ENCODE measurements at regions not wholly inside any gene's neighbourhood (a gene's known extent, or its start where the extent isn't known, plus 50 kb on each side); places are given as distances from the start of the nearest gene placed in this dataset.

DNA sequence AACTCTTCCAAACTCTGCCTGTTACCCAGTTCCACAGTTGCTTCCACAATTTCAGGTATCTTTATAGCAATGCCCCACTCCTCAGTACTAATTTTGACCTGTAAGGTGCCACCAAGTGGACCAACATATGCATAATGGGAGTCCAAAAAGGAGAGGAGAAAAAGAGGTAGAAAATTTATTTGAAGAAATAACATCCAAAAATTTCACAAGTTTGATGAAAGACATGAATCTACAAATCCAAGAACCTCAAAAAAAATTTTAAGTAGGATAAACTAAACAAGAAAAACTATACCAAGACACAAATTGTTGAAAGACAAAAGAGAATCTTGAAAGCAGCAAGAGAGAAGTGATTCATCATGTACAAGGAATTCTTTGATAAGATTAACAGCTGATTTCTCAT lies 79.8 kb downstream of the BARX1 start:
- no peak for DNase-seq

DNA sequence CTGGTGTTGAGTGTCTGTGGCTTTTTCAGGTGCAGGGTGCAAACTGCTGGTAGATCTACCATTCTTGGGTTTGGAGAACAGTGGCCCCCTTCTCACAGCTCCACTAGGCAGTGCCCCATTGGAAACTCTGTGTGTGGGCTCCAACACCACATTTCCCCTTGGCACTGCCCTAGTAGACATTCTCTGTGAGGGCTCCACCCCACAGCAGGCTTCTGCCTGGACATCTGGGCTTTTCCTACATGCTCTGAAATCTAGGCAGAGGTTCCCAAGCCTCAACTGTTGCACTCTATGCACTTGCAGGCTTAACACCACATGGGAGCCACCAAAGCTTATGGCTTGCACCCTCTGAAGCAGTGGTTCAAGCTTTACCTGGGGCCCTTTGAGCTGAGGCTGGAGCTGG lies 80.9 kb downstream of the BARX1 start:
- DNase-seq, result no peak

DNA sequence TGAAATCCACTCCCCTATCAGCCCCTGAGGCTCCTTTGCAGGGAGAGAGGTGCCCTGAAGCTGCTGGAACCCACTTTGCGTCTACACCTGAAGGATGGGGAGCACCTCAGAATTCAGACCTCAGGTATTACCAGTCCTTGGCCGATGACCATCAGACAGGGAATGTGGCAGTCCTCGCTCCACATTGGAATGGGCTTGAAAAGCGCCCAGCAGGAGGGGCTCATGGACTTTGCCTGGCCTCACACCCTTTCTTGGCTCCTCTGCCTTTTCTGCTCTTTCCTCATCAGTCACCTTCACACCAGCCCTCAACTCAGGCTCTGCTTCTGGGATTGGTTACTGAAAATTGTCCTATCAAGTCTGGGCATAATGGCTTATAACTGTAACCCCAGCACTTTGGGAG lies 83.9 kb downstream of the BARX1 start:
- DNase-seq, result no peak

DNA sequence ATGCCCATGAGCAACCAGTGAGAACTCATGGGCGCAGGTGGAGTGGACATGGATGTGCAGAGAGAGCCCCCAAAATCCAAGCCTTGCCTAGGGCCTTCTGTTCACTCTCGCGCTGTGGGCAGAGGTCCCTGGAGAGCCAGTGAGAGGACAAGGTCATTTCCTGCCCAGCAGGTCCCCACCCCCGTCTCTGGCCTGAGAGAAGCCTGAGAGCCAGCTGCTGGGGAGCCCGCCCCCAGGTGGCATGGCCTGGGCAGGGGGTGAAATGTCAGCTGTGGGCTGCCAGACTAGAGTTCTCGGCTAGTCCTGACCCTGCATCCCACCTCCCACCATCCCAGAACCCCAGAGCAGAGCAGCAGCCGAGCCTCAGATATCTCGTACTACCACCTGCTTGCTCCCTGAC lies 85.3 kb downstream of the BARX1 start:
- no peak for DNase-seq

DNA sequence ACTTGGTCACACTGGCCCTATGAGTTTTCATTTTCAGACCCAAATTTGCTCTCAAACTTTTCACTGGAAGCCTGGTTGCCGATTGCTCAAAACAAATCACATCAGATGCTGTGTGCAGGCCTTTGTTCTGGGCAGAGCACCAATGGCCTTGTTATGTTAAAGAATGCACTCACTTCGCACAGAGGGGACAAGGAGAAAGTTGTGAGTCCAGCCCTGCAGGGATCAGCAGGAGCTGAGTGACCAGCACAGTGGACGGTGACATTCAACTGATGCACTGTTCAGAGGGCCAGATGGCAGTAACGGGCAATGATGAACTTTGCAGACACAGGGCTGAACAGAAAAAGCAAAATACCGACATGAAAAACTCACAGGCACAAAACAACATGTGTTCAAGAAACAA lies 86.1 kb downstream of the BARX1 start:
- no peak for DNase-seq

DNA sequence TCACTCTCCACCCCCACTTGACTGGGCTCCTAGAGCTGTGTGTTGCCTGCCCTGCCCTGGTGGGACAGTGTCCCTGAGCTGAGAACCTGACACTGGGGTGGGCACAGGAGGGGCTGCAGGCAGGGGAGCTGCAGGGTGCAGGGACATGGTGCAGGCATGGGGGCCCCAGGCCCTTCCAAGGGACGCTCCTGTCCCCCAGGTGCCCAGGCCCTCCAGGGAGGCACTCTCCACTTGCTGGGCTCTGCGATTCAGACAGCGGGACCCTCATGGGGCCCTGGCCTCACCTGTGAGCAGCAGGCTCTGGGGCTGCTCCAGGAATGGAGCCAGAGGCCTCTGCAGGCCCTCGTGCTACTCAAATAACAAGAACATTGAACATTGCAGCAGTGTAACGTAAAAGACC lies 89.4 kb downstream of the BARX1 start:
- no peak for DNase-seq

DNA sequence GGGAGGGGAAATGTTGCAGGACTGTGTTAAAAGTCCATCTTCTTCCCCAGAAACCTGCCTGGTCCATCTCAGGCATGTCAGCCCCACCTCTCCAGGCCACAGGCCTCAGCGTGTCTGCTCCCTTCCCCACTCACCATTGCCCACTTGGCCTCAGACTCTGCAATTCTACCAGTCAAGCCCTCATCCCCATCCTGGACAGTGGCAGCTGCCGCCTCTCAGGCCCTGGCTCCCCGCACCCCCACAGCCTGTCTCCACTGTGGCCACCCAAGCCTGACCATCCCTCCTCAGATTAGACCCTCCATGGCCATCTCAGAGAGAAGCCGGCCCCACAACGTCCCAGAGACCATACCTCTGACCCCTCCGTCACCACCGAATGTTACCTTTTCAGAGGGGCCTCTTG lies 89.9 kb downstream of the BARX1 start:
- no peak for DNase-seq

DNA sequence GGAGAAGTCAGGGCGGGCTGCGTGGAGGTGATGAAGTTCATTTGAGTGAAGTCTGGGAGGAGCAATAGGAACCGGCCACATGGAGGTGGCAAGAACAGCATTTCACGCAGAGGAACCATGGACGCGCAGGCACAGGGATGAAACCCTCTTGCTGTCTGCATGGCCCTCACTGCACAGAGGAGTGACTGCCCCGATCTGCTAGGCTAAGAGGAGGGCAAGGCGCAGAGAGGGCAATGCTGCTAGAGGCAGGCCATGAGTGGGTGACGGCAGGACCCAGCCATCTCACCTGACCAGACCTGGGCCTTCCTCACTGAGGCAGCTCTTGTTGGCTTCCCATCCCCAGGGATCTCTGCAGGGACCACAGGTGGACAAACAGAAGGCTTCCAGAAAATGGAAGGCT lies 90.3 kb downstream of the BARX1 start:
- no peak for DNase-seq

DNA sequence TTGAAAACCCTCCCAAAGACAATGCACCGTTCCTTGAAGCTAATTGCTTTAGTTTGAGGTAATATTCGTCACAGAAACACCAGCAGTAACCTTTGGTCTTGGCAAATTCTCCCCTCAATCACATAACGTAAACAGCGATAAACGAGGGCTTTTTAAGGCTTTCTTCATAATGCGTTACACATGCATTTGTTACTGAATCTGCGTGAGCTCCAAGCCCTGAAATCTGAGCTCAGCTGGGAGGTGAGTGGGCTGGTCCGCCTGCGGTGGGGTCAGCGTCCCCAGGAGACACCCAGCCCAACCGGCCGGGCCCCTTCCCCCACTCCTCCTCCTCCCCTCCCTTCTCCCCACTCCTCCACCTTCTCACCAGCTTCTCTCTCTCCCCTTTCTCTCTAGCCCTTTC lies 91.1 kb downstream of the BARX1 start:
- no peak for DNase-seq

DNA sequence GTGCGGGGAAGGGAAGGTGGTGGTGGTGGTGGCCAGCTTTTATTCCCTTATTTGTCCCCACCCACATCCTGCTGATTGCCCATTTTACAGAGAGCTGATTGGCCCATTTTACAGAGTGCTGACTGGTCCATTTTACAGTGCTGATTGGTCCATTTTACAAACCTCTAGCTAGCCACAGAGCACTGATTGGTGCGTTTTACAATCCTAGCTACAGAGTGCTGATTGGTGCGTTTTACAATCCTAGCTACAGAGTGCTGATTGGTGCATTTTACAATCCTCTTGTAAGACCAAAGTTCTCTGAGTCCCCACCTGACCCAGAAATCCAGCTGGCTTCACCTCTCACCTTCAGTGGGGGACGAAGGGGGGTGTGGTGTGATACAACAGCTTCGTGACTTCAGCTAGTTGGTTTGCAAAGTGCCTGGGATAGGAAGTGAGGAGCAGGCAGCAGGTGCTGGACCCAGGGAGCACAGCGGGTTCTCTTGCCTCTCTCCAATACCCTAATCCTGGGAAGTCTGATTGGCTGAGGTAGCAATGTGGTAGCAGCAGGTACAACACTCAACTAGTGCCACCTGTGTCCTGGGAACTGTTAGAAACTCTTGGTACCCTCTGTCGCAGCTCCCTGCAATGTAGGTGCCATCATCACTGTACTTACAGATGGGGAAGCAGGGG lies 92.1 kb downstream of the BARX1 start:
- DNase-seq, result no peak

DNA sequence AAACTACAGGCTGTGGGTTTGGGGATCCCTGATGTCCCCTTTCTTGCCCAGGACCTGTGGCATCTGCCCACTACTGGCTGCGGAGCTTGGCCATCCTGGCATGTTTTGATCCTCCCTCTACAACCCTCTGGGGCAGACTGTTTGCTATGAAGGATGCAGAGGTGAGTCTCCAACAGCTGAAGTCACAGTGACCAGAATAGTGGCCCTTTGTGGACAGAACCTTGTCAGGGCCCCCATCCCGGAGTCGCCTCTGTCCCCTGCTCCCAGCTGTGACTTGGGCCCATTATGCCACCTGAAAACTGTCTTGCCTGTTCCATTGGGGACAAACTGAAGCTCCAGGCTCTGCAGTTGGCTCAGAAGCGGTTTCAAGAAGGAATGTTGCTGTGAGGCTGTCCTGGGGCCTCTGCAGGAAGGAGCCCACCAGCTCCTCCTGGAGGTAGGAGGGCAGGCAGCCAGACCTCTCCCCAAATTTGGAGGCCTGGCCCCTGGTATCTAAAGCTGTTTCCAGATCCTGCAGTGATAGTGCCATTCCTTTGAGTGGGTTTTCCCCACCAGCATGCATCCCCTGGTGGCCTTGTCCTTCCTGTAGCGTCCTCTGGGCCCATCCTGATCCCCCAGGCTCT lies 93.3 kb downstream of the BARX1 start:
- DNase-seq, result no peak

DNA sequence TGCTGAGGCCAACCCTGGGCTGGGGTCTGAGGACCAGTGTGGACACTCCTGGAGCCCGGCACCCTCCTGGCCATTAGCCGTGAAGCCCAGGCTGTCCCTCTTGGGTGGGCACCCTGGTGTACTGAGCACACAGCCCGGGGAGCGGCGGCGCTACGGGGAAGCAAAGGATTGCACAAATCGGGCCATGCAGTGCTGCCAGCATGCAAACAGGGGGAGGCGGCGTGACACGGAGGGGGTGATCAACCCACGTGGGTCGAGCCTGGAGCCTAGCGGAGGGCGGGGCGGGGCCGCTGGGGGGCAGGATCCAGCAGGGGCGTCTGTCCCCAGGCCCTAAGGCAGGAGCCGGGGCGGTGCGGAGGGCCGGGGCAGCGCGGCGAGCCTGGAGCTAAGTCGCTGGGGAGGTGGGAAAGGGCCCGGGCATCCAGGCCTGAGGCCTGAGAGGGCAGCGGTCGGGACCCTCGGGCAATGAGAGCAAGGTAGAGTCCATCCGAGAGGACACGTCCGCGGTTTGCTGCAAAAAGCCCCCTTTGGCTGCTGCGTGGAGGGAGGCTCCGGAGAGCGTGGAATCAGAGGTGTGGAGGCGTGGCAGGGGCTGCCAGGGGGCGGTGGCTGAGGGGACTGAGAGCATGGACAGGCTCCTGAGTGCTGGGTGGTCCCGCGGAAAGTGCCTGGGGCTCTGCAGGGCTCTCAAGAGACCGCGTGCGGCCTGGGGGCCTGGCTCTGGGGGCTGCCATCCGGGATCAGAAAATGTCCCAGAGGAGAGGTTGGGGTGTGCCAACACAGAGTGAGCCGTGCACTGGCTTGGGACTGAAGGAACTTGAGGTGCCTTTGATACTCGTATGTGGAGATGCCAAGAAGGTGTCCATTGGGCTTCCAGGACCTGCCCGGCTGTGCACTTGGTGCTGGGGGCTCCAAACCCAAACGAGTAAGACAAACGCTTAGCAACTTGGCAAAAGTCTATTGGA lies 94.2 kb downstream of the BARX1 start:
- no peak for DNase-seq

DNA sequence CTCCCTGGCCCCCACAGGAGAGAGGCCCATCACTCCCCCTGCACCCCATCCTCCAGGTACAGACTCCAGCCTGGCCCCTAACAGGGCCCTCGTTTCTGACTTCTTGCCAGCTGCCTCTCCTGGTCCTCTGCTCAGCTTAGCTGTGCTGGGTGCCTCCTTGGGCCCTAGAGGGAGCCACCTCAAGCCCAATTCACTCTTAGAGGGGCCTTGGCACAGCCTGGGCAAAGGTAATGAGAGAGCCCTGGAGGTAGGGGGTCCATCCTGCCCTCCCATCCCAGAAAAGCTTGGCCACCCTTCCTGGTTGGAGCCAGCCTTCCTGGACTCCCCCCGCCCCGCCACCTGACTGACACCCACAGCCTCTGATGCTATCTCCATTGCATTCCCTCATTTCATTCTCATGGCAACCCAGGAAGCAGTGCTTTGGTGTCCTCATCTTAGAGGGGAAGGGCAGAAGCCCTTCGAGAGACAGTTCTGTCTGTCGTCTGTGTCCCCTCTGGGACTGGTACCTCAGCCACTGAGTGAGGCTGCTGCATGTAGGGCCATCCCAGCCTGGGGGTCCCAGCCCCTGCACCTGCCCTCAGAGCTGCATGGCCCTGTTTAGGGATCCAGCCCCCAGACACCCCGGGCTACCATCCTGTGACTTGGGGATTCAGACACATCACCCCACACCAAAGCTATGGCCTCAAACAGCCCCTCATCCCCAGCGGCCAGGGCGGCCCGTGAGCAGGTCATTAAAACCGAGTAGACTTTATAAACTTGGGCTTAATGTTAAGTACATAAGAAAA lies 95.5 kb downstream of the BARX1 start:
- no peak for DNase-seq

DNA sequence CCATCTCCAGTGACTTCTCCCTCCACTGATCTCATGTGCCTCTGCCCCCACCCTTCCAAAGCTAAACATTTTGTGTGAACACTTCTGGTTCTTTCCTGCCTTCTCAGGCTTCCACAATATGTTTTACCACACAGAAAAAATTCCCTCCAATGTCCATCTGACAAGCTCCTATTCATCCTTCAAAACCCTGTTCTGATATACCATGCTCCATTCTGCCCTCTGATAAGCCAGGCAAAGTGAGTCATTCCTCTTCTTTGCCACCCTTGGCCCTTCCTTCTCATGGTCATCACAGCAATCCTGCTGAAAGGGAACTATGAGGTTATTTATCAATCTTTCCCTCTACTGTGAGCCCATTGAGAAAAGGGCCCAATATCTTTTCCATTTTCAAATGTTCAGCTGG lies 97.6 kb downstream of the BARX1 start:
- DNase-seq, result no peak

DNA sequence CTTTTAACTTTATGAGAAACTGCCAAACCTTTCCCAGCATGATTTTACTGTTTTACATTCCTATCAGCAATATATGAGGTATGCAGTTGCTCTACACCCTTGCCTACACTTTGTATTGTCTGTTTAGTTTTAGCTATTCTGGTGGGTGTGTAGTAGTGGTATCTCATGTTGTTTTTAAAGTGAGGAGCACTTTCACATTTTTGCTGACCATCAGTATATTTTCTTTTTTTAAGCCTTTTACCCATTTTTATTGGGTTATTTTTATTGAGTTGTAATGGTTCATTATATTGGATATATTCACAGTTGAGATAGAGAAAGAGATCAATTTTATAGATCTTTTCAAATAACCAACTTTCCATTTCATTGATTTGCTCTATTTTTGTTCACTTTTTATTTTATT lies 102.4 kb downstream of the BARX1 start:
- DNase-seq, result no peak

DNA sequence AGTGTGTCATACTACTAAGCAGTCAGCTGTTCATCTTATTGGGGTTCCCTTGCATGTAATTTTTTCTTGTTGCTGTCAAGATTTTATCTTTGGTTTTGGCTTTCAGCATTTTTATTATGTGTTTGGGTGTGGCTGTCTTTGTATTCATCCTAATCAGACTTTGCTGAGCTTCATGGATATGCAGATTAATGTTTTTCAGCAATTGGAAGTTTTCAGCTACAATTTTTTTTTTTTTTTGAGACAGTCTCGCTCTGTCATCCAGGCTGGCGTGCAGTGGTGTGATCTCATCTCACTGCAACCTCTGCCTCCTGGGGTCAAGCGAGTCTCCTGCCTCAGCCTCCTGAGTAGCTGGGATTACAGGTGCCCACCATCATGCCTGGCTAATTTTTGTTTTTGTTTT lies 108.8 kb downstream of the BARX1 start:
- no peak for DNase-seq

DNA sequence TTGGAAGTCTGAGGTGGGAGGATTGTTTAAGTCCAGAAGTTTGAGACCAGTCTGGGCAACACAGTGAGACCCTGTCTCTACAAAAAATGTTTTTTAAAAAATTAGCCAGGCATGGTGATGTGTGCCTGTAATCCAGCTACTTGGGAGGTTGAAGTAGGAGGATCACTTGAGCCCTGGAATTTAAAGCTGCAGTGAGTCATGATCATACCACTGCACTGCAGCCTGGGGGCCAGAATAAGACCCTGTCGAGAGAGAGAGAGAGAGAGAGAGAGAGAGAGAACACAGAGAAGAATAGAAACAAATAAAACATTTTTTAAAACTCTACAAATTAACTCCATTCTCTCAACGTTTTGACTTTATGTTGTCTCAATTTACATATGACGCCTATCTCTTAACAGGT lies 111.8 kb downstream of the BARX1 start:
- DNase-seq, result no peak

DNA sequence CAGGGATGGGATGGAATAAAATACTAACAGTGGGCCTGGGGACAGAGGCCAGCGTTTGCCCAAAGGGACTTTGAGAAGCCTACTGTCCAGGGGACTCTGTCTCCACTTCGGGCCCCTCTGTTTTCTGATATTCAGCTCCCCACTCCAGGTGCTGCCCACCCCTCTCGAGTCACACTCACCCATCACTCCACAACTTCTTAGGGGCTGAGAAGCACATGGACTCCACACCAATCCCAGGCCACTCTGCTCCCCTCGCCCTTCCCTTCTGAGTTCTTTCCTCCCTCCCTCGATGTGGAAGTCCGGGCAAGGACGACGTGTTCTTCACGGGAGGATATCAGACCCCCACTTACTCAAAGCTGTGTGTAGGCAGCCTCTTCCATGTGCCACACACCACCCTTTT lies 124.5 kb downstream of the BARX1 start:
- DNase-seq, result no peak

DNA sequence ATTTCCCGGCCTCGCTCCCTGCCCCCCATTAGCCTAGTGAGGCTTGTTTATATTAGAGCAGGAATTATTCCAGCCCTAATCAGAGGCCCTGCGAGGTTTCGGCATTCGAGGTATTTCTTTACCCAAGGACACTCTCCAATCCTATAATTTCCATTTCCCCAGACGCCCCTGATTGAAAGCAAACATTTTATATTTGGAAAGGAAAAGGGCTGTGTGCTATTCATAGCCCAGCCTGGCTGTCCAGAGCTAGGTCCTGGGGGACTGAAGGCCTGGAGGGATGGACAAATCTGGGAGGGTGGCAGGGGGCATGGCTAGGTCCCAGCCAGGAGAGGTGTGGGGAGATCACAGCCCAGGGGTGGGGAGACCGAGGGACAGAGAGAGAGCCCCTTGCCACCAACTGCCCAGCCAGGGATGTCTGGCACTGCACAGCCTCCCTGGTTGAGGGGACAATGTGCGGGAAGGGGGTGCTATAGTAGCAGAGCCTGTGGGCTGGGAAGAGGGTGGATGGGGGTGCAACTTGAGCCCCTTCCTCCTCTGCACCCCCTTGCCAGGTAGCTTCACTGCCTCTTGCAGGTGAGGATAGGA lies 125.1 kb downstream of the BARX1 start:
- DNase-seq, result no peak

DNA sequence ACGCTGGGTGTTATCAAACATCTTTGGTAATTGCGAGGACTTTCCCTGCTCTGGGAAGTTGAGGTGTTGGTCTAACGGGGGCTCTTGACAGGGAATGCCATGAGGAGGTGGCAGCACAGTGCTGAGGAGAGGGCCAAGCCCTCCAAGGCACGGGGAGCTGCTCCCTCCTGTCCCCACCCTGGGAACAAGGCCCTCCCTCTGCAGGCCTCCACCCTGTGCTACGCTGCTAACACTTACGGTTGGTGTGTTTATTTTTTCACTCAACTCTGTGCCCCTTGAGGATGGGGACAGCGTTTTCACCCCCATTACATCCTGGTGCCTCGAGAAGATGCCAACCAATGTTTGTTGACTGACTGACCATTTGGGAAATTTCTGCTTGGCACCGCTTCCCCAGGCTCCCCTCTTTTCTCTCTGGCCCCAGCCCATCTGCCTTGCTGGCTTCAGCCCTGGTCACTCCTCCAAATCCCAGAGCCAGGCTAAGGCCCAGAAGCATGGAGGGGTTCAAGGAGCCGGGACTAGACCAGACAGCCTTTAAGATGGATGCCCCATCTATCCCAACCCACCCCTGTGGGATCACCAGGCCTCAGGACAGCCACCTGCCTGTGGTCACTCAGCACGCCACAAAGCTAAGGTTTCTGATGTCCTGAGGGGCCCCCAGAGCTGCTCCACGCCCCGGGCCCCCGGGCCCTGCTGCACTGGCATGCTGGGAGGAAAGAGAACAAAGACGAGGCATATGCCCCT lies 125.7 kb downstream of the BARX1 start:
- DNase-seq, result no peak

DNA sequence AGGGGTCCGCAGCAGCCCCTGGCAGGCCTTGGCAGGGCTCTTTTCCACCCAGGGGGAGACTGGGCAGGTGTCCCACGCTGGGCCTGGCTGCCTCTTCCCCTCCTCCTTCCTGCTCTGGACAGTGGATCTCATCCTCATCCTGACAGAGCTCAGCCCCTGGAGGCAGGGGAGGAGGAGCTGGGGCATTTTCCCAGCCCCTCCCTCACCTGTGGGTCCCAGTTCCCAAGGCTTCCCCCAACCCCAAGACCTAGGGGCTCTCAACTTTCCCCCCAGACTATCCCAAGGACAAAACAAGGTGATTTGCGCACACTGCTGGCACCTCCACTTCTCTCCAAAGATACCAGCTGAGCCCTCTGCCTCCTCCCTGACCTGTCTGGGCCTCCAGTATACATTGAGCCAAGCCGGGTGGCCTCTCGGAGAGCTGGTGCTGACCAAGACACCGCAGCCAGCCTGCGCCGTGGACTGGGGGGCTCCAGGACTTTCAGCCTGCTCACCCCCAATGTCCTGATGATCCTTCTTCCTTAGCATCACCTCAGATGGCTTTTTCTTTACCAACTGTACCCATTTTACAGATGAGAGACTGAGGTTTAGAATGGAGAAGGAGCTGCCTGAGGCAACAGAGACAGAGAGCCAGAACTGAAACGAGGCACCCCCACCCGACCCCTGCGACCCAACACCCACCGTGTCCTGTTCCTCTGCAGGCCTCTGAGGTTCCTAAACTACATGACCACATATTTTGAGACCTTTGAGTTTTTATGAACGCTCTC lies 126.6 kb downstream of the BARX1 start:
- DNase-seq, result no peak

Measured in fibroblast of skin of scalp (primary cell).